Neuronal stem cell (in vitro differentiated cells): ENCODE measurements at regions not wholly inside any gene's neighbourhood (a gene's known extent, or its start where the extent isn't known, plus 50 kb on each side); places are given as distances from the start of the nearest gene placed in this dataset.

Experiments
- DNase-seq: peaks from one replicate; pipeline ENCODE4 v3.0.0-alpha.2; 2013; ENCODE audit warnings: low spot score
- H2AFZ ChIP-seq: one replicate; pipeline ENCODE4 v1.6.1; 2013; ENCODE audit warnings: mild to moderate bottlenecking, low read length, inconsistent platforms
- H2AK5ac ChIP-seq: 2 replicates; pipeline ENCODE4 v1.6.1; 2013; ENCODE audit warnings: low read depth, mild to moderate bottlenecking, inconsistent platforms, low read length, moderate library complexity, mixed read lengths
- H2BK120ac ChIP-seq: 2 replicates; pipeline ENCODE4 v1.6.1; 2013; ENCODE audit warnings: low read depth, mild to moderate bottlenecking, inconsistent platforms, low read length, moderate library complexity, mixed read lengths
- H2BK12ac ChIP-seq: one replicate; pipeline ENCODE4 v1.6.1; 2013; ENCODE audit warnings: low read length, inconsistent platforms
- H2BK15ac ChIP-seq: 2 replicates; pipeline ENCODE4 v1.6.1; 2013; ENCODE audit warnings: mild to moderate bottlenecking, low read length, inconsistent platforms, mixed read lengths
- H2BK5ac ChIP-seq: one replicate; pipeline ENCODE4 v1.6.1; 2013; ENCODE audit warnings: inconsistent platforms, mild to moderate bottlenecking, low read length, moderate library complexity
- H3K14ac ChIP-seq: one replicate; pipeline ENCODE4 v1.6.1; 2013; ENCODE audit warnings: low read length, inconsistent platforms
- H3K18ac ChIP-seq: 2 replicates; pipeline ENCODE4 v1.6.1; 2013; ENCODE audit warnings: low read length, inconsistent platforms
- H3K23ac ChIP-seq: 2 replicates; pipeline ENCODE4 v1.6.1; 2013; ENCODE audit warnings: low read depth, mild to moderate bottlenecking, mixed read lengths, low read length, inconsistent platforms; ENCODE audit not compliant: poor library complexity
- H3K27ac ChIP-seq: replicated peaks from 3 replicates; pipeline ENCODE4 v1.5.1; 2013; ENCODE audit warnings: low read length, inconsistent platforms
- H3K27me3 ChIP-seq, 3 experiments: 2 replicates each; pipeline ENCODE4 v1.6.1; 2013; ENCODE audit warnings: low read length in 3 of 3, mild to moderate bottlenecking in 2 of 3, inconsistent platforms in 1 of 3, low read depth in 1 of 3, mixed read lengths in 1 of 3, moderate library complexity in 1 of 3; ENCODE audit not compliant: control insufficient read depth in 3 of 3, insufficient read depth in 3 of 3
- H3K36me3 ChIP-seq, 2 donors: replicated peaks in 1 of 2; 2 replicates each; pipeline ENCODE4 v1.6.1; 2013; ENCODE audit warnings: low read length in 2 of 2; ENCODE audit not compliant: control insufficient read depth in 2 of 2, insufficient read depth in 2 of 2
- H3K4ac ChIP-seq: 2 replicates; pipeline ENCODE4 v1.6.1; 2013; ENCODE audit warnings: inconsistent platforms, mild to moderate bottlenecking, low read length, moderate library complexity
- H3K4me1 ChIP-seq, 2 donors: 1 replicate in 1 of 2; 2 replicates in 1 of 2; pipeline ENCODE4 v1.6.1; 2013; ENCODE audit warnings: low read length in 2 of 2, low read depth in 1 of 2; ENCODE audit not compliant: control insufficient read depth in 2 of 2, insufficient read depth in 1 of 2
- H3K4me2 ChIP-seq: one replicate; pipeline ENCODE4 v1.6.1; 2013; ENCODE audit warnings: mild to moderate bottlenecking, low read length, inconsistent platforms; ENCODE audit not compliant: insufficient read depth, poor library complexity, severe bottlenecking
- H3K4me3 ChIP-seq, 2 donors: 2 replicates each; pipeline ENCODE4 v1.5.1; 2013; ENCODE audit warnings: low read length in 2 of 2, mild to moderate bottlenecking in 2 of 2, inconsistent platforms in 1 of 2, moderate library complexity in 1 of 2
- H3K79me1 ChIP-seq: one replicate; pipeline ENCODE4 v1.6.1; 2013; ENCODE audit warnings: low read depth, mild to moderate bottlenecking, inconsistent platforms, low read length, moderate library complexity
- H3K9ac ChIP-seq: one replicate; pipeline ENCODE4 v1.6.1; 2013; ENCODE audit warnings: mild to moderate bottlenecking, low read depth, low read length, inconsistent platforms; ENCODE audit not compliant: poor library complexity
- H3K9me3 ChIP-seq, 2 donors: replicated peaks in 1 of 2; 2 replicates each; pipeline versions ENCODE3 to v1.6.1; 2013; ENCODE audit warnings: low read length in 2 of 2, mild to moderate bottlenecking in 2 of 2, inconsistent platforms in 1 of 2, low read depth in 1 of 2, mixed read lengths in 1 of 2, moderate library complexity in 1 of 2; ENCODE audit not compliant: control insufficient read depth in 2 of 2, insufficient read depth in 1 of 2
- H4K8ac ChIP-seq: one replicate; pipeline ENCODE4 v1.6.1; 2013; ENCODE audit warnings: low read depth, mild to moderate bottlenecking, inconsistent platforms, low read length, moderate library complexity
- H4K91ac ChIP-seq: one replicate; pipeline ENCODE4 v1.6.1; 2013; ENCODE audit warnings: low read length, low read depth, mild to moderate bottlenecking, inconsistent platforms; ENCODE audit not compliant: poor library complexity
- WGBS, 2 donors: extraction: QIAGEN DNeasy Blood & Tissue Kit; methylation state at CpG; one replicate each; pipeline ENCODE4 v1.1.7; 2013; ENCODE audit warnings: missing lambda C conversion rate in 2 of 2, mixed read lengths in 1 of 2; ENCODE audit not compliant: insufficient read length in 2 of 2, insufficient replicate concordance in 1 of 2; ENCODE audit errors: extremely low coverage in 2 of 2; 5-methylcytosine and 5-hydroxymethylcytosine counted together

GRCh38 chr5:121667292-121667691 is 184.4 kb upstream of the FTMT start:
- Histone ChIP-seq H2BK5ac (no peak overlapping the region), H3K4me1 (no peaks in the 10 kb centered on the region), H2AK5ac (no peak overlapping the region), H4K8ac (no peak overlapping the region), H3K9ac (no peak overlapping the region), H3K79me1 (no peaks in the 10 kb centered on the region), H3K4me3 (no peak overlapping the region), H2BK120ac (no peak overlapping the region), H2BK12ac (no peak overlapping the region), H2BK15ac (no peak overlapping the region), H3K4ac (no peak overlapping the region), H4K91ac (no peak overlapping the region), H3K23ac (no peak overlapping the region), H3K14ac (no peak overlapping the region), H3K27me3 (no peaks in the 10 kb centered on the region), H3K27ac (no peak overlapping the region), H2AFZ (no peak overlapping the region), H3K36me3 (no peaks in the 10 kb centered on the region), H3K18ac (no peak overlapping the region), H3K4me2 (no peak overlapping the region), H3K9me3 (no peaks in the 10 kb centered on the region)
- no peak for DNase-seq
- WGBS, 2 donors, result no CpG with 5 or more reads among the region's 3 CpGs

GRCh38 chr5:121668635-121669034 is 183.0 kb upstream of the FTMT start:
- H2BK15ac ChIP-seq, result no peak overlapping the region
- no peak overlapping the region for H3K23ac ChIP-seq
- H3K27ac ChIP-seq, result no peak overlapping the region
- no peak overlapping the region for H2BK12ac ChIP-seq
- H2AK5ac ChIP-seq, result no peak overlapping the region
- H3K9me3 ChIP-seq, result no peaks in the 10 kb centered on the region
- no peaks in the 10 kb centered on the region for H3K27me3 ChIP-seq
- H3K79me1 ChIP-seq, result no peaks in the 10 kb centered on the region
- H3K14ac ChIP-seq, result no peak overlapping the region
- H3K4me3 ChIP-seq, result no peak overlapping the region
- H3K4me2 ChIP-seq, result no peak overlapping the region
- WGBS, 2 donors, result no CpG with 5 or more reads among the region's 1 CpG
- H3K9ac ChIP-seq, result no peak overlapping the region
- no peaks in the 10 kb centered on the region for H3K36me3 ChIP-seq
- no peak overlapping the region for H4K8ac ChIP-seq
- no peak overlapping the region for H4K91ac ChIP-seq
- no peak for DNase-seq
- no peak overlapping the region for H3K18ac ChIP-seq
- no peak overlapping the region for H3K4ac ChIP-seq
- H2AFZ ChIP-seq, result no peak overlapping the region
- no peaks in the 10 kb centered on the region for H3K4me1 ChIP-seq
- no peak overlapping the region for H2BK120ac ChIP-seq
- no peak overlapping the region for H2BK5ac ChIP-seq

- Histone ChIP-seq H3K14ac (no peak overlapping the region), H3K23ac (no peak overlapping the region), H3K27ac (no peak overlapping the region), H2AFZ (no peak overlapping the region), H3K4me3 (no peak overlapping the region), H3K4ac (no peak overlapping the region), H3K36me3 (no peaks in the 10 kb centered on the region), H3K27me3 (no peaks in the 10 kb centered on the region), H2BK5ac (no peak overlapping the region), H3K9me3 (no peaks in the 10 kb centered on the region), H2BK12ac (no peak overlapping the region), H4K8ac (no peak overlapping the region), H2BK15ac (no peak overlapping the region), H3K79me1 (no peaks in the 10 kb centered on the region), H4K91ac (no peak overlapping the region), H2AK5ac (no peak overlapping the region), H3K4me1 (no peaks in the 10 kb centered on the region), H3K9ac (no peak overlapping the region), H3K18ac (no peak overlapping the region), H3K4me2 (no peak overlapping the region), H2BK120ac (no peak overlapping the region)
- WGBS, 2 donors, result no CpG with 5 or more reads among the region's 2 CpGs
- DNase-seq, result no peak
These were observed 180.1 kb upstream of the FTMT start for GRCh38 chr5:121671624-121672023.

- no peaks in the 10 kb centered on the region for H3K27me3 ChIP-seq
- no peak overlapping the region for H3K4me2 ChIP-seq
- H2BK120ac ChIP-seq, result no peak overlapping the region
- no peaks in the 10 kb centered on the region for H3K79me1 ChIP-seq
- no peak overlapping the region for H4K91ac ChIP-seq
- no peak overlapping the region for H3K4ac ChIP-seq
- H2BK5ac ChIP-seq, result no peak overlapping the region
- H2BK12ac ChIP-seq, result no peak overlapping the region
- H3K36me3 ChIP-seq, result no peaks in the 10 kb centered on the region
- H4K8ac ChIP-seq, result no peak overlapping the region
- no peaks in the 10 kb centered on the region for H3K9me3 ChIP-seq
- H3K18ac ChIP-seq, result no peak overlapping the region
- no peak overlapping the region for H3K9ac ChIP-seq
- H3K4me1 ChIP-seq, result no peaks in the 10 kb centered on the region
- H2AK5ac ChIP-seq, result no peak overlapping the region
- H2BK15ac ChIP-seq, result no peak overlapping the region
- DNase-seq, result no peak
- H3K27ac ChIP-seq, result no peak overlapping the region
- no peak overlapping the region for H3K23ac ChIP-seq
- no CpG with 5 or more reads among the region's 2 CpGs for WGBS, 2 donors
- H3K4me3 ChIP-seq, result no peak overlapping the region
- no peak overlapping the region for H2AFZ ChIP-seq
- no peak overlapping the region for H3K14ac ChIP-seq
These were observed 175.8 kb upstream of the FTMT start for GRCh38 chr5:121675924-121676323.
